ENCODE measurements at regions not wholly inside any gene's neighbourhood (a gene's known extent, or its start where the extent isn't known, plus 50 kb on each side); places are given as distances from the start of the nearest gene placed in this dataset.
"Not testable (repeated sequence)": the region's sequence is repeated elsewhere in the genome, so short reads cannot be mapped to it uniquely, and the experiment has no call there.

DNA sequence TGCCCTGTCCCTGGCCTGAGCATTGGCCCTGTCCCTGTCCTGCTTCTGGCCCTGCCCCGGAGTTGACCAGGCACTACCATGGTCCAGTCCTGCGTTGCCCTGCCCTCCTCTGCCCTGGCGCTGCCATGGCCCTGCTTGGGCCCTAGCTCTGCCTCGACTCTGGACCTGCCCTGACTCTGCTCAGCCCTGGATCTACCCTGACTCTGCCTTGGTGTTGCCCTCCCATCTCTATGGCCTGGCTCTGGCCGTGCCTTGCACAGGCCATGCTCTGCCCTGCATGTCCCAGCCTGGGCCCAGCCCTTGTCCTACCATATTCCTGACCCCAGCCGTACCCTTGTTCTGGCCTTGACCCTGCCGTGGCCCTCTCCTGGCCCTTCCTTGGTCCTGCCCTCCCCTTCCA, 235.7 kb downstream of the GOLGA6L6 start:
- DNase-seq = not testable (repeated sequence)

GRCh38 chr15:20305015-20305465, 236.6 kb downstream of the GOLGA6L6 start:
- not testable (repeated sequence) for DNase-seq

DNA sequence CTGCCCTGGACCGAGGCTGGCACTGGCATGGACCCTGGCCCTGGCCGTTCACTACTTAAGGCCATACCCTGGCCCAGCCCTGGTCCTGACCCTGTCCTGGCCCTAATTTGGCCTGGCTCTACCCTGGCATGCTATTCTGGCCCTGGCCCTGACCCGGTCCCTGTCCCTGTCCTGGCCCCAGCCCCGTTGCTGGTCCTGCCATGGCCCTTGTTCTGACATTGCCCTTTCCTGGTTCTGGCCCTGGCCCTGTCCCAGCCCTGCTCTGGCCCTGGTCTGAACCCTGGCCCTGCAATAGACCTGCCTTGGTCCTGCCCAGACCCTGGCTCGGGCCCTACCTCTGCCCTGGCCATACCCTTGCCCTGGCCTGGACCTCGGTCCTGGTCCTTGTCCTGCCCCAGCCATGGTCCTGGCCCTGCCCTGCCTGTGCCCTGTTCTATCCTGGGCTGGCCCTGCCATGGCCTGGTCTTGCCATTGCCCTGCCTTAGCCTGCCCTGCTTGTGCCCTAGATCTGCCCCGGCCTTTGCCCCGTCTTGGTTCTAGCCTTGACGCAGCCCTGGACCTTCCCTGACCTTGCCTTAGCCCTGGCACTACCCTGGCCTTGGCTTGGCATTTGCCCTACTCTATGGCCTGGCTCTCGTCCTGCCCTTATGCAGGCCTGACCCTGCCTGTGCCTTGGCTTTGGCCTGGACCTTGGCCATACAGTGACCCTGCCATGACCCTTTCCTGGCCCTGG, 237.2 kb downstream of the GOLGA6L6 start:
- DNase-seq = not testable (repeated sequence)

- DNase-seq = not testable (repeated sequence)
Measured at GRCh38 chr15:20303248-20304171, 238.1 kb downstream of the GOLGA6L6 start.

DNA sequence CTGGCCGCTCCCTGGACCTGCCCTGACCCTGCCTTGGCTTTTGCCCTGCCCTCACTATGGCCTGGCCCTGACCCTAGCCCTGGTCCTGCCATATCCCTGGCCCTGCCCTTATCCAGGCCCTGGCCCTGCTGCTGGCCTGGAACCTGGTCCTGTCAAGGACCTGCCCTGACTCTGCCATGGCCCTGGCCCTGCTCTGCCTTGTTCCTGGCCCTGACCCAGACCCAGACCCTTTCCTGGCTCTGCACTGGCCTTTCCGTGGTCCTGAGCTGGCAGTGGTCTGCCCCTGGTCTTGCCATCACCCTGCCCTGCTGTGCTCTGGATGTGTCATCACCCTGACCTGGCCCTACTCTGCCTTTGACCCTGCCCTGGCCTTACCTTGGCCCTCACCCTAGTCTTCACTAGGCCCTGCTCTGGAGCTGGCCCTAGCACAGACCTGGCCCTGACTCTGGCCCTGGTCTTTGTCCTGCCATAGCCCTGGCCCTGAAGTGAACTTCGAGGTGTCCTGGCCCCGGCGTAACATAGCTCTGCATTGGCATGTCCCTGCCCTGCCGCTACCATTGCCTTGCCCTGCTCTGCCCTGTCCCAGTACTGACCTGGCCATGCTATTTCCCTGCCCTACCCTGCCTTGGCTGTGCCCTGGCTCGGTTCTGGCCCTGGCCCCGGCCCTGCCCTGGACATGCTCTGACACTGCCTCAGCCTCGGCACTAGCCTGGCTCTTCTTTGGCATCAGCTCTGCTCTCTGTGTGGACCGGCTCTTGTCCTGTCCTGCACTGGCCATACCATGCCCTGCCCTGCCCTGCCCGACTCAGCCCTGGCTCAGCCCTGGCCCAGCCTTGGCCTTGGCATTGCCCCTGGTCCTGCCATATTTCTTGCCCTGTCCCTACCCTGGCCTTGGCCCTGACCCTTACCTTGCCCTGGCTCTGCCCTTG, 239.2 kb downstream of the GOLGA6L6 start:
- not testable (repeated sequence) for DNase-seq

DNA sequence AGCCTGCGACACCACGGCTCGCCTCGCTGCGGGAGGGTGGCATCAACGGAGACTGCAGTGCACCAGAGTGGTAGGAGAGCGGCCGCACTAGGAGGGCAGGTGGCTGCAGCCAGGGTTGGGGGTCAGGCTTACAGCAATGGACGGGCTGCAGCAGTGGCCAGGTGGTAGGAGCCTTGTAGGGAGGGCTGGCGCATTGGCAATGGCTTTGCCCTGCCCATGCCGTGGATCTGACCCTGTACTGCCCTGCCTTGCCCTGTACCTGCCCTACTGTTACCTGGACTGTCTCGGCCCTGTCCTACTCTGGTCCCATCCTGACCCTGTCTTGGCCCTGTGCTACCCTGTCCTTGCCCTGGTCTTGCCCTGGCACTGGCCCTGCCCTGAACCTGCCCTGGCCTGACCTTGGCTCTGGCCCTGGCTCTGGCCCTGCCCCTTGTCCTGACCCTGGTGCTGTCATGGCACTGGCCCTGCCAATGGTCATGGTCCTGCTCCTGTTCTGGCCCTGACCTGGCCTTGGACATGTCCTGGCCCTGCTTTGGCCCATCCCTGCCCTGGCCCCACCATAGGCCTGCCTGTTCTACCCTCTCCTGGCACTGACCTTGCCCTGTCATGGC, 240.0 kb downstream of the GOLGA6L6 start:
- not testable (repeated sequence) for DNase-seq

DNA sequence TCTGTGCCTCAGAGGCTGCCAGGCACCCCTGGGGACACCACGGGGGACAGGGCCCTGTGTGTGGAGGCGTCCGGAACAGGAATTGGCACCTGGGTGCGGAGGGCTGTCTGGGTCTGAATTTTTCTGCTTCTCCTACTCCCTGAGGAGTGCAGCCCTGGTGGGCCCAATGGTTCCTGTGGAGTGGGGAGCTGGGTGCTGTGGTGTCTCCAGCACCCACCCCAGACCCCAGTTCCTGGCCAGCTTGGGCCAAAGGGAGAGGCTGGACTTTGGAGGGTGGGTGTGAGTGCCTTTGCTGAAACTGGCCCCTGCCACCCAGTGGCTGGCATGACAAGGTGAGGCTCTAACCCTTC, 240.6 kb downstream of the GOLGA6L6 start:
- not testable (repeated sequence) for DNase-seq

- DNase-seq = not testable (repeated sequence)
Measured at GRCh38 chr15:20300351-20301040, 241.1 kb downstream of the GOLGA6L6 start.

GRCh38 chr15:20297603-20298123, 243.9 kb downstream of the GOLGA6L6 start:
- DNase-seq = not testable (repeated sequence)

DNA sequence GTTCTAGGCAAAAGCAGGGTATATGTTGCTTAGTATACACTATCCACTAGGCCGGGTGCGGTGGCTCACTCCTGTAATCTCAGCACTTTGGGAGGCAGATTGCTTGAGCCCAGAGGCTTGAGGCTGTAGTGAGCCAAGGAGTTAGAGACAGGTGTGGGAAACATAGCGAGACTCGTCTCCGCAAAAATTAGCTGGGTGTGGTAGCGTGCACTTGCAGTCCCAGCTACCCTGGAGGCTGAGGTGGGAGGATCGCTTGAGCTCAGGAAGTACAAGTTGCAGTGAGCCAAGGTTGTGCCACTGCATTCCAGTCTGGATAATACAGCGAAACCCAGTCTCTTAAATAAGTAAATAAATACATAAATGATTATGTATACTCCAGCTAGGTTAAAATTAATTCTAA, 245.3 kb downstream of the GOLGA6L6 start:
- not testable (repeated sequence) for DNase-seq

DNA sequence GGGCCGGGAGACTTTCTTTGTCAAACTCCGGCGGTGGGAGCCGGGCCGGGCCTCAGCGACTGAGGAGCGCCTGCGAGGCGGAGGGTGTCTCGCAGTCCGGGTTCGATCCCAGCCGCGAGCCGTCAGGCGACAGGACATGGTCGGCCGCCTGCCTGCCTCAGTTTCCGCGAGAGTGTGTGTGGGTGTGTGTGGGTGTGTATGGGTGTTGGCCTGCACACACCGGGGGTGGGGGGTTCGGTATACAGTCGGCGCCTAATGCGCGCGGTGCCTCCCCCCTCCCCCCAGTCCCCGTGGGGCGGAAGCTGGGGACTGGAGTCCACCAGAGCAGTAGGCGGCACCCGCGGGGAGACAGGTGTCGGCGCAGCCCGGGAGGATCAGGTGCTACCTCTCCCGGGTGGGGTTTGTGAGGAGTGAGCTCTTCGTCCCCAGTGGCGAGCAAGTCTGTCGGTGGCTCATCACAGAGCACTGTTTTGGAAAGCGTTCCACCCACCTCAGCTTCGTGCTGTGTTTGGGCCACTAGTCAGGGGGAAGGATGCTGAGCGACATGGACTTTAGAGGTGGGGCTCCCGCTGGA, 246.3 kb downstream of the GOLGA6L6 start:
- no peak for DNase-seq

DNA sequence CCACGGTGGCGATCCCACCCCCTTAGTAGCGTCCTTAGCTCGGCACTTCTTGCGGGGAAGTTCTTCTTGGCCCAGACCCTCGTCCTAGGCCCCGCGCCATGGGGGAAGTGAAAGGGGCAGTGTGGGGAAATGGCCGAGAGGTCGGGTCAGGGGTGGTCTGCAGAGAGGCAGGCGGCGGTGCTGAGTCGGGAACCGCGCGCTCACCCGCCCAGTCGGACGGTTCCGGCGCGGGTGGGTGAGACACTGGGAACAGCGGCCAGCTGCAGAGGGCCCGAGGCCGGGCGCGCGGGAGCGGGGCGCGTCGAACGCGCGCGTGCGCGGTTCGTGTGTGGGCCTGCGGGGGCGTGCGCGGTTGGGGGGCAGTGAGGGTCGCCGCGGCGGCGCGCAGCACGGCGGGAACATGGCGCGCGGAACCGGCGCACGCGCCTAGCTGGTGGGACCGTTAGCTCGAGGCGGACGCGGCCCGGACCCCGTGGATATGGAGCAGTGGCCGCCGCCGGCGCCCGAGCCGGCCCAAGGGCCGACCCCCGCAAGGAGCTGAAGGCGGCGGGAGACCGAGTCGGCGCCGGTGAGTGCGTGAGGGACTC, 246.9 kb downstream of the GOLGA6L6 start:
- no peak for DNase-seq

GRCh38 chr15:20292422-20293005, 249.1 kb downstream of the GOLGA6L6 start:
- not testable (repeated sequence) for DNase-seq

GRCh38 chr15:20291616-20292015, 250.0 kb downstream of the GOLGA6L6 start:
- DNase-seq = not testable (repeated sequence)

GRCh38 chr15:20290606-20291005, 251.0 kb downstream of the GOLGA6L6 start:
- DNase-seq = not testable (repeated sequence)

- not testable (repeated sequence) for DNase-seq
Measured at GRCh38 chr15:20289538-20290103, 252.0 kb downstream of the GOLGA6L6 start.

- not testable (repeated sequence) for DNase-seq
Measured at GRCh38 chr15:20288800-20289537, 252.6 kb downstream of the GOLGA6L6 start.

DNA sequence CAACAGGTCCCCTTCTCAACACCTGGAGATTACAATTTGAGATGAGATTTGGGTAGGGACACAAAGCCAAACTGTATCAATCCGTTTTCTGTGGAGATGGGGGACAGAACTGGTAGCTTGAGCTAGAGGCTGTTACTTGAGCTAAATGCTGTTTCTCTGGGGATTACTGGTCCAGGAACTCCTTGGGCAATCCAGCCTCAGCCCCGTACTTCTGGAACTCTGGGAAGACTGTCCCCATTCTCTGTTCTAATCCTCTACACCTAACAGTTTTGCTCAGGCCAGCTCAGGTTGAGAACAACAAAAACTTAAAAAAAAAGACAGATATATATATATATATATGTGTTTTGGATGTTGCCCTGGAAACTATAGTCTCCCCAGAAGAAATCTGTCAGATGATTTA, 255.0 kb downstream of the GOLGA6L6 start:
- DNase-seq = not testable (repeated sequence)

Data from CD4-positive, alpha-beta T cell treated with Interleukin-12 subunit alpha and Interleukin-12 subunit beta, for 1 hour (primary cell).